Raji (cell line): ENCODE measurements at regions not wholly inside any gene's neighbourhood (a gene's known extent, or its start where the extent isn't known, plus 50 kb on each side); places are given as distances from the start of the nearest gene placed in this dataset.

ENCODE experiments used
- POLR2A ChIP-seq: IDR thresholded peaks from 2 replicates; pipeline ENCODE4 v1.6.1; 2011; ENCODE audit warnings: low read depth, low read length, control low read depth; ENCODE audit not compliant: insufficient read depth

GRCh38 chr5:56496581-56497063 lies 263.5 kb upstream of the ANKRD55 start:
- TF ChIP-seq POLR2A = no peak

GRCh38 chr5:56494300-56494731 lies 261.2 kb upstream of the ANKRD55 start:
- TF ChIP-seq POLR2A = no peak

- no peak for TF ChIP-seq POLR2A
These were observed 260.6 kb upstream of the ANKRD55 start for GRCh38 chr5:56493766-56494165.

GRCh38 chr5:56493308-56493707 lies 260.2 kb upstream of the ANKRD55 start:
- no peak for TF ChIP-seq POLR2A

GRCh38 chr5:56492812-56493211 lies 259.7 kb upstream of the ANKRD55 start:
- TF ChIP-seq POLR2A = no peak

- no peak for TF ChIP-seq POLR2A
These were observed 257.9 kb upstream of the ANKRD55 start for GRCh38 chr5:56490971-56491468.

- no peak for TF ChIP-seq POLR2A
These were observed 256.1 kb upstream of the ANKRD55 start for GRCh38 chr5:56489272-56489671.

GRCh38 chr5:56487528-56488115 lies 254.5 kb upstream of the ANKRD55 start:
- TF ChIP-seq POLR2A = no peak

- TF ChIP-seq POLR2A = no peak
These were observed 249.2 kb upstream of the ANKRD55 start for GRCh38 chr5:56482363-56482762.

GRCh38 chr5:56481428-56482357 lies 248.6 kb upstream of the ANKRD55 start:
- TF ChIP-seq POLR2A = no peak

GRCh38 chr5:56480705-56481427 lies 247.7 kb upstream of the ANKRD55 start:
- no peak for TF ChIP-seq POLR2A

- TF ChIP-seq POLR2A = no peak
These were observed 247.1 kb upstream of the ANKRD55 start for GRCh38 chr5:56480078-56480704.

GRCh38 chr5:56479696-56480077 lies 246.6 kb upstream of the ANKRD55 start:
- no peak for TF ChIP-seq POLR2A

GRCh38 chr5:56479126-56479525 lies 246.0 kb upstream of the ANKRD55 start:
- TF ChIP-seq POLR2A = no peak

GRCh38 chr5:56478062-56478461 lies 244.9 kb upstream of the ANKRD55 start:
- TF ChIP-seq POLR2A = no peak
